ENCODE measurements at regions not wholly inside any gene's neighbourhood (a gene's known extent, or its start where the extent isn't known, plus 50 kb on each side); places are given as distances from the start of the nearest gene placed in this dataset.

DNA sequence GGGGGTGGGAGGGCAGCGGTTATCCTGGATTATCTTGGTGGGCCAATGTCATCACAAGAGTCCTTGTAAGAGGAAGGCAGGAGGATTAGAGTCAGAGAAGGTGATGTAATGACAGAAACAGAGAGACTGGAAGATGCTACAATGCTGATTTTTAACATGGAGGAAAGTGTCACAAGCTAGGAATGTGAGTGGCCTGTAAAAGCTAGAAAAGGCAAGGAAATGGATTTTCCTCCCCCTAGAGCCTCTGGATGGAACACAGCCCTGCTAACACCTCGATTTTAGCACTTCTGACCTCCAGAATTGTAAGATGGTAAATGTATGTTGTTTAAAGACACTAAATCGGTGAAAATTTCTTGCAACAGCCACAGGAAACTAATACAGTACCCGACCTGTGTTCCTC, 109.3 kb downstream of the MN1 start:
- peaks cover 6% of the 10 kb centered on the region for H3K9me3 Mint-ChIP-seq
- H3K36me3 Mint-ChIP-seq (ENCODE audit: low read depth): no peaks in the 10 kb centered on the region
- intact Hi-C loops (cut with micrococcal nuclease): no loop called here
- DNase-seq (ENCODE audit: low spot score): no peak
- H3K27me3 Mint-ChIP-seq (ENCODE audit: insufficient read depth): peaks cover 1% of the 10 kb centered on the region
- no peaks in the 10 kb centered on the region for H3K4me1 Mint-ChIP-seq (ENCODE audit: low read depth)
- no peak overlapping the region for H3K4me3 Mint-ChIP-seq
- no peak overlapping the region for H3K27ac Mint-ChIP-seq

- H3K4me1 Mint-ChIP-seq (ENCODE audit: low read depth): no peaks in the 10 kb centered on the region
- no peak overlapping the region for H3K4me3 Mint-ChIP-seq
- H3K27me3 Mint-ChIP-seq (ENCODE audit: insufficient read depth): peaks cover 1% of the 10 kb centered on the region
- intact Hi-C loops (cut with micrococcal nuclease): no loop called here
- DNase-seq (ENCODE audit: low spot score): no peak
- H3K36me3 Mint-ChIP-seq (ENCODE audit: low read depth): no peaks in the 10 kb centered on the region
- H3K27ac Mint-ChIP-seq: no peak overlapping the region
- peaks cover 9% of the 10 kb centered on the region for H3K9me3 Mint-ChIP-seq
Measured at GRCh38 chr22:27695925-27696324, 105.6 kb downstream of the MN1 start.

- no peak for DNase-seq (ENCODE audit: low spot score)
- Mint-ChIP-seq H3K27me3 (ENCODE audit: insufficient read depth) (peaks cover 1% of the 10 kb centered on the region), H3K4me1 (ENCODE audit: low read depth) (no peaks in the 10 kb centered on the region), H3K36me3 (ENCODE audit: low read depth) (no peaks in the 10 kb centered on the region), H3K9me3 (peaks cover 9% of the 10 kb centered on the region), H3K4me3 (no peak overlapping the region), H3K27ac (no peak overlapping the region)
- intact Hi-C loops (cut with micrococcal nuclease): no loop called here
Measured at GRCh38 chr22:27697888-27698287, 103.7 kb downstream of the MN1 start.
